ENCODE measurements at regions not wholly inside any gene's neighbourhood (a gene's known extent, or its start where the extent isn't known, plus 50 kb on each side); places are given as distances from the start of the nearest gene placed in this dataset.

DNA sequence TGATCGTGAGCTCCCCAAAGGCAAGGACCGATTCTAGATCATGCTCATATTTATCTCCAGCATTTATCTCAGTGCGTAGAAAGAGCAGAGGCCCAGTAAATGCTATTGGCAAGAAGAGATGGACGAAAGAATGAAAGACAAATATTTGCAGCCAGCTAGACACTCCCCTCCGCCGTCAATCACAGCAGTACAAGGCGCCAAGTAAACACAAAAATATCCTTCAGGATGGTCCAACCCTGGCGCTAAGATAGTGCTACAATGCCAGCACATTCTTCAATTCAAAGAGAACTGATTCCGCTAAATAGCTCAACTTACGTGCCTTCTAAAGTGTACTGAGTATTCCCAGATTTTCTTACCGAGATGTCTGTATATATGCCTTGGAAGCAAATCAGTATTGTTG is 114.5 kb downstream of the DDX53 start:
- in situ Hi-C loops (cut with HindIII; ENCODE audit: low sequenced_read_pairs): no loop called here
- TF ChIP-seq, protein P1, sequence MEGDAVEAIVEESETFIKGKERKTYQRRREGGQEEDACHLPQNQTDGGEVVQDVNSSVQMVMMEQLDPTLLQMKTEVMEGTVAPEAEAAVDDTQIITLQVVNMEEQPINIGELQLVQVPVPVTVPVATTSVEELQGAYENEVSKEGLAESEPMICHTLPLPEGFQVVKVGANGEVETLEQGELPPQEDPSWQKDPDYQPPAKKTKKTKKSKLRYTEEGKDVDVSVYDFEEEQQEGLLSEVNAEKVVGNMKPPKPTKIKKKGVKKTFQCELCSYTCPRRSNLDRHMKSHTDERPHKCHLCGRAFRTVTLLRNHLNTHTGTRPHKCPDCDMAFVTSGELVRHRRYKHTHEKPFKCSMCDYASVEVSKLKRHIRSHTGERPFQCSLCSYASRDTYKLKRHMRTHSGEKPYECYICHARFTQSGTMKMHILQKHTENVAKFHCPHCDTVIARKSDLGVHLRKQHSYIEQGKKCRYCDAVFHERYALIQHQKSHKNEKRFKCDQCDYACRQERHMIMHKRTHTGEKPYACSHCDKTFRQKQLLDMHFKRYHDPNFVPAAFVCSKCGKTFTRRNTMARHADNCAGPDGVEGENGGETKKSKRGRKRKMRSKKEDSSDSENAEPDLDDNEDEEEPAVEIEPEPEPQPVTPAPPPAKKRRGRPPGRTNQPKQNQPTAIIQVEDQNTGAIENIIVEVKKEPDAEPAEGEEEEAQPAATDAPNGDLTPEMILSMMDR (IDR thresholded peaks at IDR 0.05; ENCODE audit: low read depth, low read length, missing control alignments): no peak
- no peak for DNase-seq (ENCODE audit: low read depth)
- H3K4me3 ChIP-seq (ENCODE audit: low read depth, low read length): no peak overlapping the region

DNA sequence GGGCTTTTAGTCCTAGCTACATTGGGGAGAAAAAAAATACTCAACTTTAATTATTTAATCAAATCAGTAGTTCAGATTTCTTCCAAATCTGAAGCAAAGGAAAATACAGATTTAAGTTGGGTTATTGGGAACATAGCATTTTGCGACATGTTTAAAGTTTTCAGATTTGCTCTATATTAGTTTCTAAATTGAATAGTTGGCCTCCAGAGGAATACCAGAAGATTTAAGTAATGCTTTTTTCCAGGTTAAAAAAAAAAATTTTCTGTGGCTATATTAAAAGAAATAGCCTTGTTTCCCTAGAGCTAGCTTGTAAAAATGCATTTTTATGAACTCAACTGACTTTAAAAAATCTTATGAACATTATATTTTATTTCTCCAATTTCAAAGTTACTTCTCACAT is 115.9 kb downstream of the DDX53 start:
- H3K4me3 ChIP-seq (ENCODE audit: low read depth, low read length): no peak overlapping the region
- TF ChIP-seq, protein P1 (IDR thresholded peaks at IDR 0.05; ENCODE audit: low read depth, low read length, missing control alignments): no peak
- no peak for DNase-seq (ENCODE audit: low read depth)
- in situ Hi-C loops (cut with HindIII; ENCODE audit: low sequenced_read_pairs): no loop called here

DNA sequence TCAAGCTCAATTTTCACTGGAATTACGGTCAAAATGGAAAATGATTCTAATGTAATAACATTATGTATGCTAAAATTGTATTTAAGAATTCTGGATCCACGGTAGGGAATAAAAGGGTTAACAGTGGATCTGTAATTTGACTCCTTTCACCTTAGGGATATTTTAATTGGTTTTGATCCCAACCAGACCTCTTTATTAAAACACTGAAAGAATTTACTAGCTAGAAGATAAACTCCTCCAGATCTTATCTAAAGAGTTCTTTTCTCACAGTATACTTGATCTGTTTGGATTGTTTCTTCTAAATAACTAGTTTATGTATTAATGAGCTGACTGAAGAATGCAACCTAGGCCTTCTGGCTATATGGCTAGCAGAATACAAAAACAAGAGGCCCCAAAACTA is 118.4 kb downstream of the DDX53 start:
- in situ Hi-C loops (cut with HindIII; ENCODE audit: low sequenced_read_pairs): no loop called here
- no peak overlapping the region for H3K4me3 ChIP-seq (ENCODE audit: low read depth, low read length)
- DNase-seq (ENCODE audit: low read depth): no peak
- TF ChIP-seq, protein P1 (IDR thresholded peaks at IDR 0.05; ENCODE audit: low read depth, low read length, missing control alignments): no peak

DNA sequence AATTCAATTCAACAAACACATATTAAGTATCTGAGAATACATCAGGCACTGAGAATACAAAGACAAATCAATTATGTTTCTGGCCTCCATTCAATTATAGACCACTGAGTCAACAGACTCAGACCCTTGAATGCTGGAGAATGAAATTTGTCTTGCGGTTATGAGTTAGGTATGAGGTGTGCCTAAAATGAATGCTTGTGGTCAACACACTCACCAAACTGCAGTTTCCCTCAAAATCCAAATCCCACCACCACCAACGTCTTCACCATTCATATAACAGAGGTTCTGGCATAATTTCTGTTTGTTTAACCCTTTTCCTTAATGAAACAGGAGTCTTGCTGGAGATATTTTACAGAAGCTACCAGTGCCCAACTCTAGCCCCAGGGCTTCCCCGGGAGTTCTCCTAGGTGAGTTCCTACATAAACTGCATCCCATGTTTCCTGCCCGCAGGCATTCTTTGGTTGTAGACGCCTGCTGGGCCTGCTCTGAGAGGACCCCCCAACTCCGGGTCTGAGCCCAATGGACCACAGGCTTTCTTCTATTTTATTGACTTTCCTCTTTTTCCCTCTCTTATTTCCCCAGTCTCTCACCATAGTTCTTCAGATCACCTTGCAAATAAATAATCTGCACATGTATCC is 119.2 kb downstream of the DDX53 start:
- DNase-seq (ENCODE audit: low read depth): peak; percentile 67
- TF ChIP-seq, protein P1 (IDR thresholded peaks at IDR 0.05; ENCODE audit: low read depth, low read length, missing control alignments): no peak
- in situ Hi-C loops (cut with HindIII; ENCODE audit: low sequenced_read_pairs): no loop called here
- no peak overlapping the region for H3K4me3 ChIP-seq (ENCODE audit: low read depth, low read length)

DNA sequence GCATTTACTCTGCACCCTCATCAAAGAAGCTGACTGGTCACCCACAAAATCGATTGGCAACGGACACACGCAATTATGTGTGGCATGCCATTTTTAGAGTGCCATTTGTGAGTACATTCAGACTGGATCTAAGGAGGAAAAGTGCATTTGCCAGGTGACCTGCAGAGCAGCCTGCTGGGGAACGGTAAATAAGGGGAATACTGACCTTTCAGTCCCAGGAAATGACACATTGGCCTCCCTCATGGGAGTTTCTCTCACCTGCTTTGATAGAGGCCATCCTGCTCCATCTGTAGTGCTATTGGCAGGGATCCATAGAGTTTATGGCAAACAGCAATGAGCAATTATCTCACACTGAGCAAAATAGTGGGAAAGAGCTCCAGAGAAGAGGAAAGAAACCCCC is 127.8 kb downstream of the DDX53 start:
- no peak for DNase-seq (ENCODE audit: low read depth)
- H3K4me3 ChIP-seq (ENCODE audit: low read depth, low read length): no peak overlapping the region
- TF ChIP-seq, protein P1 (IDR thresholded peaks at IDR 0.05; ENCODE audit: low read depth, low read length, missing control alignments): no peak
- in situ Hi-C loops (cut with HindIII; ENCODE audit: low sequenced_read_pairs): no loop called here

DNA sequence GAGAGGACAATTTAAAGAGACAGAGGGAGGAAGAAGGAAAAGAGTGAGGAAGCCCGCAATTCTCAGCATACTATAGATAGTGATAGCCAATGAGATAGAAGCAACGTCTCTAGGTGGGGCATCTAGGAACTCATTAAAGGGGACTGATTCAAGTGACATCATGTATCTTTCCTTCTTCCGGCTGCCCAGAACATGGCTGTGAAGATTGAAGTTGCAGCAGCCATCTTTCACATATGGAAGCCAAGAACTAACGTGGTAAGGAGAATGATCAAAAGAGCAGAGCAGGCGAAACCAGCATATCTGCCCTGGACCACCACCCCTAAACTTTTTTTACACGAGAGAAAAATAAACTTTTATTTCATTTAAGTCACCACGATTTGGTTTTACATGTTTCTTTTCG is 133.8 kb downstream of the DDX53 start:
- TF ChIP-seq, protein P1 (IDR thresholded peaks at IDR 0.05; ENCODE audit: low read depth, low read length, missing control alignments): no peak
- in situ Hi-C loops (cut with HindIII; ENCODE audit: low sequenced_read_pairs): no loop called here
- DNase-seq (ENCODE audit: low read depth): no peak
- H3K4me3 ChIP-seq (ENCODE audit: low read depth, low read length): no peak overlapping the region

Measured in astrocyte of the cerebellum (primary cell).